ENCODE measurements at regions not wholly inside any gene's neighbourhood (a gene's known extent, or its start where the extent isn't known, plus 50 kb on each side); places are given as distances from the start of the nearest gene placed in this dataset.
"Not testable (repeated sequence)": the region's sequence is repeated elsewhere in the genome, so short reads cannot be mapped to it uniquely, and the experiment has no call there.

GRCh38 chr12:34126239-34126641 is 103.9 kb downstream of the ALG10 start:
- Histone ChIP-seq H3K27ac (no peak overlapping the region), H4K20me1 (ENCODE audit: insufficient read depth) (no peaks in the 10 kb centered on the region), H3K4me1 (replicated peaks; ENCODE audit: insufficient read depth) (no peaks in the 10 kb centered on the region), H2AFZ (peak overlapping the region; percentile 67), H3K9me2 (ENCODE audit: insufficient read depth) (no peaks in the 10 kb centered on the region), H3K9me3 (ENCODE audit: insufficient read depth, low read depth) (no peaks in the 10 kb centered on the region), H3K4me2 (peak overlapping the region; percentile 51), H3K27me3 (ENCODE audit: insufficient read depth, low read depth) (no peaks in the 10 kb centered on the region), H3K4me3 (peak overlapping the region; percentile 29; the same call in 1 of the 2 replicates), H3K36me3 (ENCODE audit: low read depth) (no peaks in the 10 kb centered on the region), H3K79me2 (ENCODE audit: low read depth) (no peaks in the 10 kb centered on the region), H3F3A (ENCODE audit: insufficient read depth, low read depth) (no peaks in the 10 kb centered on the region)
- ChIA-PET POLR2A (ENCODE audit: unreplicated experiment) (no interaction called here), CTCF (no interaction called here)
- no peak for DNase-seq
- intact Hi-C loops (cut with micrococcal nuclease; ENCODE audit: unreplicated experiment) = loop anchor here (2.0 kb wide), 1 partner anchor 1369 kb away; no protein-coding TSS in a partner anchor
- no peak for TF ChIP-seq CTCF (conservative IDR thresholded peaks at IDR 0.05)
- no peak for TF ChIP-seq EZH2 (IDR thresholded peaks at IDR 0.05; ENCODE audit: low read depth)
- BruUV-seq (replicated peaks) = no TSS peak

- no TSS peak for BruUV-seq (replicated peaks)
- Histone ChIP-seq H3K36me3 (ENCODE audit: low read depth) (no peaks in the 10 kb centered on the region), H3K4me1 (replicated peaks; ENCODE audit: insufficient read depth) (no peaks in the 10 kb centered on the region), H3K79me2 (ENCODE audit: low read depth) (no peaks in the 10 kb centered on the region), H3K27ac (no peak overlapping the region), H3K4me3 (no peak overlapping the region), H2AFZ (no peak overlapping the region), H4K20me1 (ENCODE audit: insufficient read depth) (no peaks in the 10 kb centered on the region), H3K9me2 (ENCODE audit: insufficient read depth) (no peaks in the 10 kb centered on the region), H3K9me3 (ENCODE audit: insufficient read depth, low read depth) (no peaks in the 10 kb centered on the region), H3K27me3 (ENCODE audit: insufficient read depth, low read depth) (no peaks in the 10 kb centered on the region), H3K4me2 (no peak overlapping the region), H3F3A (ENCODE audit: insufficient read depth, low read depth) (no peaks in the 10 kb centered on the region)
- ChIA-PET POLR2A (ENCODE audit: unreplicated experiment) (no interaction called here), CTCF (no interaction called here)
- no peak for DNase-seq
- TF ChIP-seq CTCF (conservative IDR thresholded peaks at IDR 0.05) (no peak), EZH2 (IDR thresholded peaks at IDR 0.05; ENCODE audit: low read depth) (no peak)
- intact Hi-C loops (cut with micrococcal nuclease; ENCODE audit: unreplicated experiment) = loop anchor here (2.0 kb wide), 1 partner anchor 1370 kb away; no protein-coding TSS in a partner anchor
Observed at GRCh38 chr12:34126805-34127204, 104.5 kb downstream of the ALG10 start.

- H3K9me3 ChIP-seq (ENCODE audit: insufficient read depth, low read depth); CTCF ChIA-PET; H3K9me2 ChIP-seq (ENCODE audit: insufficient read depth); H3K4me2 ChIP-seq; H3F3A ChIP-seq (ENCODE audit: insufficient read depth, low read depth); BruUV-seq (replicated peaks); H4K20me1 ChIP-seq (ENCODE audit: insufficient read depth); H2AFZ ChIP-seq; H3K79me2 ChIP-seq (ENCODE audit: low read depth); H3K27ac ChIP-seq; DNase-seq; H3K4me1 ChIP-seq (replicated peaks; ENCODE audit: insufficient read depth); H3K27me3 ChIP-seq (ENCODE audit: insufficient read depth, low read depth); POLR2A ChIA-PET (ENCODE audit: unreplicated experiment); H3K36me3 ChIP-seq (ENCODE audit: low read depth); H3K4me3 ChIP-seq: not testable (repeated sequence)
- intact Hi-C loops (cut with micrococcal nuclease; ENCODE audit: unreplicated experiment) = loop anchor here (2.0 kb wide), 1 partner anchor 1371 kb away; no protein-coding TSS in a partner anchor
Observed at GRCh38 chr12:34127379-34127778, 105.1 kb downstream of the ALG10 start.

GRCh38 chr12:34142430-34142829 is 120.1 kb downstream of the ALG10 start:
- H3K4me1 ChIP-seq (replicated peaks; ENCODE audit: insufficient read depth) = no peaks in the 10 kb centered on the region
- H3K4me3 ChIP-seq = no peak overlapping the region
- H3K27ac ChIP-seq = no peak overlapping the region
- no peaks in the 10 kb centered on the region for H3F3A ChIP-seq (ENCODE audit: insufficient read depth, low read depth)
- no peaks in the 10 kb centered on the region for H4K20me1 ChIP-seq (ENCODE audit: insufficient read depth)
- no peak overlapping the region for H3K4me2 ChIP-seq
- intact Hi-C loops (cut with micrococcal nuclease; ENCODE audit: unreplicated experiment) = no loop called here
- no peaks in the 10 kb centered on the region for H3K79me2 ChIP-seq (ENCODE audit: low read depth)
- no peaks in the 10 kb centered on the region for H3K9me3 ChIP-seq (ENCODE audit: insufficient read depth, low read depth)
- ChIA-PET POLR2A (ENCODE audit: unreplicated experiment) (interaction anchor here (0.6 kb wide), 1 partner anchor 20 kb away, joined by 4 read pairs; no protein-coding TSS in a partner anchor), CTCF (no interaction called here)
- H3K27me3 ChIP-seq (ENCODE audit: insufficient read depth, low read depth) = 0 out of 2 replicates have a peak, but pooled peaks cover 3% of the 10 kb centered on the region
- DNase-seq = no peak
- no peaks in the 10 kb centered on the region for H3K36me3 ChIP-seq (ENCODE audit: low read depth)
- TF ChIP-seq EZH2 (IDR thresholded peaks at IDR 0.05; ENCODE audit: low read depth) (no peak), CTCF (conservative IDR thresholded peaks at IDR 0.05) (no peak)
- no peaks in the 10 kb centered on the region for H3K9me2 ChIP-seq (ENCODE audit: insufficient read depth)
- H2AFZ ChIP-seq = no peak overlapping the region
- BruUV-seq (replicated peaks) = no TSS peak
